ENCODE measurements at regions not wholly inside any gene's neighbourhood (a gene's known extent, or its start where the extent isn't known, plus 50 kb on each side); places are given as distances from the start of the nearest gene placed in this dataset.

DNA sequence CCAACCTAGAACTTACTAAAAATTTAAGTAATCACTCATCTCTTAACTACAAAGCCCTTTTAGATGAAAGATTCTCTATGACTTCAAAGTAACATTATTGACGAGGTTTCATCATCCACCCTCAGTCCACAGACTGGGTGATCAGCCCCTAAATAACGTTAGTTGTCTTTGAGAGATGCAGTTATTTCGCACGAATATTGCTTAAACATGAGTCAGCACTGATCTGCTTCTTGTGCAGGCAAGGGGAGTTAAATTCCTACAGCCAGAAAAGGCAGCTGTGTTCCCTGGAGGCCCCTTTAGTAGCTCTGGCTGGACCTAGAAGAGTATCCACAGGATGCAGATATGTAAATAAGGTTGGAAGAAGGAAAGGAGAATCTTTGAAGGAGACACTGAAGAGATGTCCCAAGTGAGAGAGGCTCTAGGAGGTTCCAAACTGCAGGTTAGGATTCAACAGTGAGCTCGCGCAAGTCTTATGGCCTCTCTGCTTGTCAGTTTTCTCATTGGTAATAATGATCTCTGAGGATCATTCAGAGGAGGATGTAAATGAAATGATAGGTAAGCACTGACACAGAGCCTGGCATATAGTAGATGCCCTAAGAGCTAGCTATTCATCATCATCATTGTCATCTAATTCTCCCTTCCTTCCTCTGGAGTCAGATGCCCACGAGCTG, 122.2 kb upstream of the MAN2A1 start:
- TF ChIP-seq, protein P1, sequence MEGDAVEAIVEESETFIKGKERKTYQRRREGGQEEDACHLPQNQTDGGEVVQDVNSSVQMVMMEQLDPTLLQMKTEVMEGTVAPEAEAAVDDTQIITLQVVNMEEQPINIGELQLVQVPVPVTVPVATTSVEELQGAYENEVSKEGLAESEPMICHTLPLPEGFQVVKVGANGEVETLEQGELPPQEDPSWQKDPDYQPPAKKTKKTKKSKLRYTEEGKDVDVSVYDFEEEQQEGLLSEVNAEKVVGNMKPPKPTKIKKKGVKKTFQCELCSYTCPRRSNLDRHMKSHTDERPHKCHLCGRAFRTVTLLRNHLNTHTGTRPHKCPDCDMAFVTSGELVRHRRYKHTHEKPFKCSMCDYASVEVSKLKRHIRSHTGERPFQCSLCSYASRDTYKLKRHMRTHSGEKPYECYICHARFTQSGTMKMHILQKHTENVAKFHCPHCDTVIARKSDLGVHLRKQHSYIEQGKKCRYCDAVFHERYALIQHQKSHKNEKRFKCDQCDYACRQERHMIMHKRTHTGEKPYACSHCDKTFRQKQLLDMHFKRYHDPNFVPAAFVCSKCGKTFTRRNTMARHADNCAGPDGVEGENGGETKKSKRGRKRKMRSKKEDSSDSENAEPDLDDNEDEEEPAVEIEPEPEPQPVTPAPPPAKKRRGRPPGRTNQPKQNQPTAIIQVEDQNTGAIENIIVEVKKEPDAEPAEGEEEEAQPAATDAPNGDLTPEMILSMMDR (IDR thresholded peaks at IDR 0.05): no peak
- Mint-ChIP-seq H3K27ac (no peak overlapping the region), H3K4me3 (no peak overlapping the region), H3K27me3 (ENCODE audit: low read depth, poor library complexity) (no peaks in the 10 kb centered on the region), H3K4me1 (no peaks in the 10 kb centered on the region), H3K9me3 (no peaks in the 10 kb centered on the region), H3K36me3 (ENCODE audit: low read depth) (no peaks in the 10 kb centered on the region)
- DNase-seq: no peak

DNA sequence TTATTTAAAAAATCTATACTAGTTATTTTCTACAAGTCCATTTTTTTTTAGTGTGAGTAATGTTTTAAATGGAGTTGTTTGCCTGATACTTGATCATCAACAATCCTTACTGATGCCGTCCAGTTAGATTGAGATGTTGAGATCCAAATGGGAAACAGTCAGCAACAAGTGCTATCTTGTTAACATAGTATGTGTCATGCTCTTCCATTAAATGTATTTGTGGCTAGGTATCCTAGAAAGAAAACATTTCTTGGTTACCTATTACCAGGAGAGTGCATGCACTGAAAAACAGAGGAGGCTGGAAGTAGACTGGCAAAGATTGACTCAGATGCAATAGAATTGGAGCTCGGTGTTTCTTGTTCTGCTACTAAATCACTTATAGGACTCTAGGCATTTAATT, 123.4 kb upstream of the MAN2A1 start:
- Mint-ChIP-seq H3K27ac (no peak overlapping the region), H3K27me3 (ENCODE audit: low read depth, poor library complexity) (no peaks in the 10 kb centered on the region), H3K9me3 (no peaks in the 10 kb centered on the region), H3K4me3 (no peak overlapping the region), H3K36me3 (ENCODE audit: low read depth) (no peaks in the 10 kb centered on the region), H3K4me1 (no peaks in the 10 kb centered on the region)
- TF ChIP-seq, protein P1 (IDR thresholded peaks at IDR 0.05): no peak
- no peak for DNase-seq

DNA sequence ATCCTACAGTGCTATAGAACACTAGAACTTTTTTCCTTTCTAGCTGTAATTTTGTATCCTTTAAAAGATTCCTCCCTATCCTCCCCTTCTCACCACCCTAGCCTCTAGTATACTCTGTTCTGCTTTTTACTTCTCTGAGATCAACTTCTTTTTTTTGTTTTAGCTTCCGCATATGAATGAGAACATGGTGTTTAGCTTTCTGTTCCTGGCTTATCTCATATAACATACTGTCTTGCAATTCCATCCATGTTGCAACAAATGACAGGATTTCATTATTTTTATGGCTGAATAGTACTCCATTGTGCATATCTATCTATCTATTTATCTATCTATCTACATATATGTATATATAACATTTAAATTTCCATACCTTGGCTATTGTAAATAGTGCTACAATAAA, 126.0 kb upstream of the MAN2A1 start:
- Mint-ChIP-seq H3K27ac (no peak overlapping the region), H3K27me3 (ENCODE audit: low read depth, poor library complexity) (no peaks in the 10 kb centered on the region), H3K4me1 (no peaks in the 10 kb centered on the region), H3K4me3 (no peak overlapping the region), H3K9me3 (no peaks in the 10 kb centered on the region), H3K36me3 (ENCODE audit: low read depth) (no peaks in the 10 kb centered on the region)
- TF ChIP-seq, protein P1 (IDR thresholded peaks at IDR 0.05): no peak
- no peak for DNase-seq

DNA sequence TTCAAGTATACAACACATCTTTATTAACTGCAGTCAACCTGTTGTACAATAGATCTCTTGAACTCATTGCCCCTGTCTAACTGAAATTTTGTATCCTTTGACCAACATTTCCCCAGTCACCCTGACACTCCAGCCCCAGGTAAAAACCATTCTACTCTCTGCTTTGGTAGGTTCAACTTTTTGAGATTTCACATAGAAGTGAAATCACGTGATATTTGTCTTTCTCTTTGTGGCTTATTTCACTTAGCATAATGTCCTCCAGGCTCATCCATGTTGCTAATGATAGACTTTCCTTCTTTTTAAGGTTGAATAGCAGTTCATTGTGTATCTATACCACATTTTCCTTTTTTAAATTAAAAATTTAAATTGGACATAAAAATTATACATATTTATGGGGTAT, 126.5 kb upstream of the MAN2A1 start:
- H3K4me1 Mint-ChIP-seq: no peaks in the 10 kb centered on the region
- DNase-seq: no peak
- TF ChIP-seq, protein P1 (IDR thresholded peaks at IDR 0.05): no peak
- no peak overlapping the region for H3K27ac Mint-ChIP-seq
- no peaks in the 10 kb centered on the region for H3K27me3 Mint-ChIP-seq (ENCODE audit: low read depth, poor library complexity)
- no peaks in the 10 kb centered on the region for H3K36me3 Mint-ChIP-seq (ENCODE audit: low read depth)
- H3K4me3 Mint-ChIP-seq: no peak overlapping the region
- H3K9me3 Mint-ChIP-seq: no peaks in the 10 kb centered on the region

DNA sequence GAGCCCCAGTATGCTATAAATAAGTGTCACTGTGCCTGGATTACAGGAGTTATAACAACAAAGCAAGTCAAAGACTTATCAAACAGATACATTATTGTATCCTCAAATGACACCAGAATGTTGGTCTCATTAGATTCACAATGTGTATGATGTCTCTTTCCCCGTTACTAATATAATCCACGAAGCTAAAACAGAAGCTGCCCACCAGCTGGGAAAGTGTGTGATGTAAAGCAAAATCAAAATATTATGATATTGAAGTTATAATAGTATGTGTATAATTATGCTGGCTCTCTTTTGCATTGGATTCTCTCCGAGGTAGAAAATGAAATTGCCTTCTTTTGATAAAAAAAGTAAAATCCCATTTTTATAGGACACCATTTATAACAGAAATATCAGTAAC, 127.3 kb upstream of the MAN2A1 start:
- no peaks in the 10 kb centered on the region for H3K9me3 Mint-ChIP-seq
- no peaks in the 10 kb centered on the region for H3K36me3 Mint-ChIP-seq (ENCODE audit: low read depth)
- no peak overlapping the region for H3K4me3 Mint-ChIP-seq
- TF ChIP-seq, protein P1 (IDR thresholded peaks at IDR 0.05): no peak
- no peak overlapping the region for H3K27ac Mint-ChIP-seq
- H3K4me1 Mint-ChIP-seq: no peaks in the 10 kb centered on the region
- DNase-seq: no peak
- no peaks in the 10 kb centered on the region for H3K27me3 Mint-ChIP-seq (ENCODE audit: low read depth, poor library complexity)

DNA sequence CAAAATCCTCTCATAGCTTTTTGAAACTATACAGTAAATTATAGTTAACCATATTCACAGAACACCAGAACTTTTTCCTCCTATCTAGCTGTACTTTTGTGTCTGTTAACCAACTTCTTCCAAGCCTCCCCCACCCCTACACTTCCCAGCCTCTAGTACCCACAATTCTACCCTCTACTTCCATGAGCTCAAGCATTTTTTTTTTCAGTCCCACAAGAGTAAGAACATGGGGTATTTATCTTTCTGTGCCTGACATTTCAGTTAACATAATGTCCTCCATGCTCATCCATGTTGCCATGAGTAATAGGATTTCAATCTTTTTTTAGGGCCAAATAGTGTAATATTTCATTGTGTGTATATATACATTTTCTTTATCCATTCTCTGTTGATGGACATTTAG, 128.3 kb upstream of the MAN2A1 start:
- H3K4me3 Mint-ChIP-seq: no peak overlapping the region
- H3K4me1 Mint-ChIP-seq: no peaks in the 10 kb centered on the region
- no peaks in the 10 kb centered on the region for H3K27me3 Mint-ChIP-seq (ENCODE audit: low read depth, poor library complexity)
- no peak overlapping the region for H3K27ac Mint-ChIP-seq
- TF ChIP-seq, protein P1 (IDR thresholded peaks at IDR 0.05): no peak
- no peak for DNase-seq
- H3K36me3 Mint-ChIP-seq (ENCODE audit: low read depth): no peaks in the 10 kb centered on the region
- no peaks in the 10 kb centered on the region for H3K9me3 Mint-ChIP-seq
